ENCODE measurements at regions not wholly inside any gene's neighbourhood (a gene's known extent, or its start where the extent isn't known, plus 50 kb on each side); places are given as distances from the start of the nearest gene placed in this dataset.
A peak's percentile ranks its signal among the peaks of the same experiment; 100 is the strongest.

DNA sequence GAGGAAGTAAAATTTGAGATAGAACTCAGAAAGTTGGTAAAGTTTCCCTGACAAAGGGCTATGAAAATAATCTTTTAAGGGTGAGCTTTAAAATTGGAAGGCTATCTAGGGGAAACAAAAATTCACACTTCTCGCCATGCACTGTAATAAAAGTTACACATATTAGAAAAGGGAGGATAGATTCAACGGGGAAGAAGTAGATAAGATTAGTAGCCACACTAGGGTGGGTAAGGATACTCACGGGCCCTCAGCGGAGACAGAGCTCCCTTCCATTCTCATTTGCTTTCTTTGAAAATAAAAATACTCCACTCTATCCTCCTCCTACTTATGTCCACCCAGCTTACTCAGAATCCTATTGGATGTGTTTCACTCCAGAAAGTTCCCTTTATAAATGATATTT lies 691.3 kb upstream of the NR2F2 start:
- no peak for DNase-seq

- DNase-seq, result peak; percentile 17
These were observed 686.2 kb upstream of the NR2F2 start for GRCh38 chr15:95644100-95644875.

DNA sequence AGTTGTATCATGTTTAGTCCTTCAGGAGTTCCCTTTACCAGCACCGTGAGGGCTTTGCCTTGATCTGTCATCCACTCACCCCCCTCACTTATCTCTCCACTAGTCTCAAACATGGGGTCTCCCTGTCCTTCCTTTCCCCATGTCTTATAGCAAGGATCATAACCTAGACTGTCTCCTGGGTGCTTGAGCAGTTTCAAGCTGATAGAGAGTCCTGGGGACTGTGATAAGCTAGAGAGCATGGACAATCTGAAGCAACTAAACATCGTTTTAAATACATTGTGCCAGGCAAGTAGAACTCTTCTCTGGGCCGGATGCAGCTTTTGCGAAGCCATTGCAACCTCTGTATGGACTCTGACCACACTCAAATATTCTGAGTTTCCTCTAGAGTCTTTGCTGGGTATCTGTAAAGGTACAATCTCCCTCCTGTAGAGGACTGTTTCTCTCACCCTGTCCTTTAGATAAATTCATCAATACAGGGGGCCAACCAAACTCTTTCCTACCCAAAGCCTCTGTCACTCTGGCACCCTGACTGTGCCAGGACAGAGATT lies 684.6 kb upstream of the NR2F2 start:
- no peak for DNase-seq

GRCh38 chr15:95646484-95647273 lies 683.8 kb upstream of the NR2F2 start:
- no peak for DNase-seq

GRCh38 chr15:95647531-95648277 lies 682.8 kb upstream of the NR2F2 start:
- DNase-seq, result no peak

- no peak for DNase-seq
These were observed 677.1 kb upstream of the NR2F2 start for GRCh38 chr15:95653361-95653805.

DNA sequence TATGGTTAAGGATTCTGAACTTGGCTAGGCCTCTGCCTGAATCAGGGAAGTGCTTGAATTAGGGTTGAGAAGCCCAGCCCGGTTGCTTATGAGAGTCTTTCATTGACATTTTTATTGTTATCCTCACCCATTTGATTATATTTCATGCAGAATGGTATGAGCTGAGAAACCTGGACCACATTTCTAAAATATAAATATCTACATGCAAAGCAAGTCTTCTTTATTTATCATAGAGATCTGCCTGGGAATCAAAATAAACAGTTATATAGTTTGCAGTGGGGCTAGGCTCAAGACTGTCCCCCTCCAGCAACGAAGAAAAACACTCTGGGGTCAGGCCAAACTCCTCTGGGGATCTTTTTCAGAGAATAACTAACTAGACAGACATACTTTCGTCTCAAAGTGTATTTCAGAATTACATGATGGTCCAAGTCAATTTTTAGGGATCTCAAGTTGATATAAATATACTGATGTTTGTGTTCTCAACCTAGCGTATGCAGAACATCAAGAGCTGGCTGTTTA lies 675.4 kb upstream of the NR2F2 start:
- DNase-seq, result no peak

- no peak for DNase-seq
These were observed 673.9 kb upstream of the NR2F2 start for GRCh38 chr15:95656595-95656994.

GRCh38 chr15:95658799-95659198 lies 671.7 kb upstream of the NR2F2 start:
- peak; percentile 24 for DNase-seq

- no peak for DNase-seq
These were observed 670.8 kb upstream of the NR2F2 start for GRCh38 chr15:95659656-95660055.

GRCh38 chr15:95662638-95663037 lies 667.9 kb upstream of the NR2F2 start:
- DNase-seq, result no peak

GRCh38 chr15:95663156-95664100 lies 667.1 kb upstream of the NR2F2 start:
- peak; percentile 70 for DNase-seq

- DNase-seq, result no peak
These were observed 666.0 kb upstream of the NR2F2 start for GRCh38 chr15:95664450-95664849.

DNA sequence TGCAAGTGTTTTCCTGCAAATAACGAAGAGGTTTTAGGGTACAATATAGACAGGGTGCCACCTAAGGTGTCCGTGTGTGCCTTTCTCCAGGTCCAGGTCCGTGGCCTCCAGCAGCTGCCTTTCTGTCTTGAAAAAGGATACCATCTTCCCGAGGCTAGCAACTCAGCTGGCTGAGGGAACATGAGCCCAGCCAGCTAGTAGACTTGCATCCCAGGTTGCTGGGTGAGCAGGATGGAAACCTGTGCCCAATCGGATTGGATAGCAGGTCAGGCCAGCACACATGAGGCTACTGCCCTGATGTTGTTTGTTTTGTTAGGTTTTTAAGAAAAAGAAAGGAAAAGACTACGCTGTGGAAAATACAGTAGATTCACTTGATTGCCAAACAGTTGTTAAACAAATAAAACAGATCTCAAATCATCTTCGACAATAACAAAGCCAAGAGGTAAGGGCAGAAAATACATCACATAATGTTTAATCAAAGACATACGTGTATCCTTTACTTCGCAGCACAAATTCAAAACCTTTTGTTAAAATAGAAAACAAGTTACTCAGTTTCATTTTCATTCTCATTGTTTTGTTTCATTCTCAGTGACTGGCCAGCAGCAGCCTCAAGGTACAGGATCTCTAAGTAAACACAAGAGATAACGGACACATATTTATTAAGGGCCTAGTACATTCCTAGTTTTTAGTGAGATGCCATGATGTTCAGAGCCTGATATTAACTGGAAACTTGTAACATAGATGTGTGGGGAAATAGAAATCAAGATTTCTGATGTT lies 661.2 kb upstream of the NR2F2 start:
- no peak for DNase-seq

- no peak for DNase-seq
These were observed 656.5 kb upstream of the NR2F2 start for GRCh38 chr15:95674031-95674430.

GRCh38 chr15:95676500-95676899 lies 654.0 kb upstream of the NR2F2 start:
- no peak for DNase-seq

DNA sequence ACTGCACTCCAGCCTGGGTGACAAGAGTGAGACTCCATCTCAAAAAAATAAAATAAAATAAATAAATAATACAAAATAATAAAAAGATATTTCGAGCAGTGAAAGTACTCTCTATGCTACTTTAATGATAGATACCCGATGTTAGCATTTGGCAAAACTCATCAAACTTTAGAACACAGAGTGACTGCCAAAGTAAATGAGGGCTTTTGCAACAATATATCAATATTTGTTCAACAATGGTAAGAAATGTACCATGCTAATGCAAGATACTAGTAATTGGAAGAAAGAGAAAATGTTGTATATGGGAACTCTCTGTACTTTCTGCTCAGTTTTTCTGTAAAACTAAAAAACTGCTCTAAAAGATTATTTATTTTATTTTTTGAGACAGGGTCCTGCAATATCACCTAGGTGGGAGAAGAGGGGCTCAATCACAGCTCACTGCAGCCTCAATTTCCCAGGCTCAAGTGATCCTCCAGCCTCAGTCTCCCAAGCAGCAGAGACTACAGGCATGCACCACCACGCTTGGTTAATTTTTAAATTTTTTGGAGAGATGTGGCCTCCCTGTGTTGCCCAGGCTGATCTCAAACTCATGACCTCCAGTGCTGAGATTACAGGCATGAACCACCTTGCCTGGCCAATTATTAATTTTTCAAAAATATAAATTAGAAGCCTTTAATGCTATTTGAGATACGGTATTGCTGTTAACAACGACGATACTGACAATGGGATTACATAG lies 650.5 kb upstream of the NR2F2 start:
- no peak for DNase-seq

DNA sequence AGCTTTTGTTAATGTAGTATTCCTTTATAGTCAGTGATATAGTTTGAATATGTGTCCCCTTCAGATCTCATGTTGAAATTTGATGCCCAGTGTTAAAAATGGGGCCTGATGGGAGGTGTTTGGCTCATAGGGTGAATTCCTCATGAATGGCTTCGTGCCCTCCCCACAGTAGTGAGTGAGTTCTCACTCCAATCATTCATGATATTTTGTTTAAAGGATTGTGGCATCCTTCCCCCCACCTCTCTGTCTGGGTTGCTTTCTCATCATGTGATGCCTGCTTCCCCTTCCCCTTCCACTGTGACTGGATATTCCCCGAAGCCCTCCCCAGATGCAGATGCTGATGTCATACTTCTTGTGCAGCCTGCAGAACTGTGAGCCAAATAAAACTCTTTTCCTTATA lies 649.8 kb upstream of the NR2F2 start:
- no peak for DNase-seq

GRCh38 chr15:95681836-95682544 lies 648.5 kb upstream of the NR2F2 start:
- no peak for DNase-seq

DNA sequence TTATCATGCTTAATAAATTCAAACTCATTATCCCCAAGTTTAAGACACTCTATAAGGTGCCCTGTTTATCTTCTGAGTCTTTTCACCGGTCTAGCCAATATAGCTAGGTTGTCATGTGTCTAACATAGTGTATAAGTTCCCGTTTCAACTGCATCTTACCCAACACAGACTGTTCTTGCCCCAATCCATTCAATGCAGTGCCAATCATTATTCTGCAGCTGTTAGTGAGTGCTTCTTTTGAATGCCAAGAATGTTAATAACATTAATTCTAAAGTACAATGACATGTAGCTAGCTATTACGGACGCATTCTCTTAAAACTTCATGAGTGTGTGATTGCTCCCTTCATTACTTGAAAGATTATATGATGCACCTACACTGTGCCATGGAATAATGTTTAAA lies 646.4 kb upstream of the NR2F2 start:
- DNase-seq, result no peak

All from fibroblast of skin of right quadriceps (primary cell).